ENCODE measurements at regions not wholly inside any gene's neighbourhood (a gene's known extent, or its start where the extent isn't known, plus 50 kb on each side); places are given as distances from the start of the nearest gene placed in this dataset.

DNA sequence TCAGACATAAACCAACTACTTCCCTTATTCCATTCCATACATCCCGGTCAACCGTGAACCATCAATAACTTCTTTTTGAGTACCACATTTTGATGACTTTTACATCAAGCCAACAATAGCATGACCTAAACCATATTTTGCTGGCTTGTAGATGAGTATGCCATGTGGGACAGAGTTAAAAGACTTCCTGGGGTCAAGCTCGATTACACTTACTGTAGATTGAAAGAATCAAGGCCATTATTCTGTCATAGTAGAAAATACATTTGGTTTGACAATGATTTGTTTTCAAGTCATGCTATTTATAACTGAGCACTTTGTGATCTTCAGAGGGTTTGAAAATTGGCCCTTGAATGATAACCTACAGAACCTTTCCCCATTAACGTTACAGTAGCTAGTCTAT lies 1086.9 kb upstream of the PCDH20 start:
- H3K9ac ChIP-seq (ENCODE audit: low read length), result no peak overlapping the region
- Mint-ChIP-seq H3K4me1 (ENCODE audit: low read depth, unreplicated experiment) (no peaks in the 10 kb centered on the region), H3K9me3 (ENCODE audit: unreplicated experiment) (no peaks in the 10 kb centered on the region), H3K27me3 (ENCODE audit: low read depth, unreplicated experiment) (no peaks in the 10 kb centered on the region), H3K4me3 (ENCODE audit: unreplicated experiment) (no peak overlapping the region), H3K27ac (ENCODE audit: unreplicated experiment) (no peak overlapping the region), H3K36me3 (ENCODE audit: low read depth, unreplicated experiment) (no peaks in the 10 kb centered on the region)
- DNase-seq (ENCODE audit: low read depth) (no peak), FAIRE-seq (no peak)
- TF ChIP-seq, protein P1, sequence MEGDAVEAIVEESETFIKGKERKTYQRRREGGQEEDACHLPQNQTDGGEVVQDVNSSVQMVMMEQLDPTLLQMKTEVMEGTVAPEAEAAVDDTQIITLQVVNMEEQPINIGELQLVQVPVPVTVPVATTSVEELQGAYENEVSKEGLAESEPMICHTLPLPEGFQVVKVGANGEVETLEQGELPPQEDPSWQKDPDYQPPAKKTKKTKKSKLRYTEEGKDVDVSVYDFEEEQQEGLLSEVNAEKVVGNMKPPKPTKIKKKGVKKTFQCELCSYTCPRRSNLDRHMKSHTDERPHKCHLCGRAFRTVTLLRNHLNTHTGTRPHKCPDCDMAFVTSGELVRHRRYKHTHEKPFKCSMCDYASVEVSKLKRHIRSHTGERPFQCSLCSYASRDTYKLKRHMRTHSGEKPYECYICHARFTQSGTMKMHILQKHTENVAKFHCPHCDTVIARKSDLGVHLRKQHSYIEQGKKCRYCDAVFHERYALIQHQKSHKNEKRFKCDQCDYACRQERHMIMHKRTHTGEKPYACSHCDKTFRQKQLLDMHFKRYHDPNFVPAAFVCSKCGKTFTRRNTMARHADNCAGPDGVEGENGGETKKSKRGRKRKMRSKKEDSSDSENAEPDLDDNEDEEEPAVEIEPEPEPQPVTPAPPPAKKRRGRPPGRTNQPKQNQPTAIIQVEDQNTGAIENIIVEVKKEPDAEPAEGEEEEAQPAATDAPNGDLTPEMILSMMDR (IDR thresholded peaks at IDR 0.05; ENCODE audit: insufficient read depth, low read depth, low read length), result no peak
- TF ChIP-seq EZH2 (IDR thresholded peaks at IDR 0.05; ENCODE audit: insufficient read depth, low read length), result no peak
- no peaks in the 10 kb centered on the region for H3K4me1 ChIP-seq (ENCODE audit: insufficient read depth, low read length)
- no peaks in the 10 kb centered on the region for H3K27me3 ChIP-seq (ENCODE audit: insufficient read depth, low read length)
- H3K4me2 ChIP-seq (ENCODE audit: low read length), result no peak overlapping the region
- no peak overlapping the region for H2AFZ ChIP-seq (ENCODE audit: low read depth, low read length)
- no peak overlapping the region for H3K27ac ChIP-seq (ENCODE audit: low read depth, low read length)
- no peak overlapping the region for H3K4me3 ChIP-seq (ENCODE audit: insufficient read depth, low read depth, low read length)
- H3K9me3 ChIP-seq (ENCODE audit: insufficient read depth, low read depth, low read length), result no peaks in the 10 kb centered on the region
- no peaks in the 10 kb centered on the region for H4K20me1 ChIP-seq (ENCODE audit: insufficient read depth, low read length)
- no peaks in the 10 kb centered on the region for H3K36me3 ChIP-seq (ENCODE audit: insufficient read depth, low read length)
- H3K79me2 ChIP-seq (ENCODE audit: insufficient read depth, low read length), result no peaks in the 10 kb centered on the region

DNA sequence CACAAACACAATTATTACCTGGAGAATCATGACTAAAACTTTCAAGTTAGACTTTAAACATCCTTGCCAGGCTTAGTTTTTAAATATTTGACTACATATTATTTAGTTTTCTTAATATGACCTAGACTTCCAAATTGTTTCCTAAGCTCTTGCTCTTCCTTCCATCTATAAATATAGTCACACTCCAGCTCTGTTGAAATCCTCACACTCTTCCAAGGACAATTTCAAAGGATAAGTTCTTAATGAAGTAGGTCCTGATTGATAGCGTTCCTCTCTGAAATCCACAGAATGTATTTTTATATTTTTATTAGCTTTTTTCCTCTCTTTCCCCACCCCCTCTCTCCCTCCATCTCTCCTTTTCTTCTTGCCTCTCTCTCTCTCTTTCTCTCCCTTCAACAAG lies 1074.1 kb upstream of the PCDH20 start:
- H3K27me3 ChIP-seq (ENCODE audit: insufficient read depth, low read length), result no peaks in the 10 kb centered on the region
- no peak overlapping the region for H3K27ac ChIP-seq (ENCODE audit: low read depth, low read length)
- H3K4me1 ChIP-seq (ENCODE audit: insufficient read depth, low read length), result no peaks in the 10 kb centered on the region
- H4K20me1 ChIP-seq (ENCODE audit: insufficient read depth, low read length), result no peaks in the 10 kb centered on the region
- no peaks in the 10 kb centered on the region for H3K79me2 ChIP-seq (ENCODE audit: insufficient read depth, low read length)
- H3K4me3 ChIP-seq (ENCODE audit: insufficient read depth, low read depth, low read length), result no peak overlapping the region
- DNase-seq (ENCODE audit: low read depth), result no peak
- H3K4me2 ChIP-seq (ENCODE audit: low read length), result no peak overlapping the region
- no peaks in the 10 kb centered on the region for H3K9me3 ChIP-seq (ENCODE audit: insufficient read depth, low read depth, low read length)
- Mint-ChIP-seq H3K27me3 (ENCODE audit: low read depth, unreplicated experiment) (no peaks in the 10 kb centered on the region), H3K36me3 (ENCODE audit: low read depth, unreplicated experiment) (no peaks in the 10 kb centered on the region), H3K27ac (ENCODE audit: unreplicated experiment) (no peak overlapping the region), H3K9me3 (ENCODE audit: unreplicated experiment) (no peaks in the 10 kb centered on the region), H3K4me3 (ENCODE audit: unreplicated experiment) (no peak overlapping the region), H3K4me1 (ENCODE audit: low read depth, unreplicated experiment) (no peaks in the 10 kb centered on the region)
- H3K9ac ChIP-seq (ENCODE audit: low read length), result no peak overlapping the region
- TF ChIP-seq EZH2 (IDR thresholded peaks at IDR 0.05; ENCODE audit: insufficient read depth, low read length), result no peak
- TF ChIP-seq, protein P1 (IDR thresholded peaks at IDR 0.05; ENCODE audit: insufficient read depth, low read depth, low read length), result no peak
- no peak overlapping the region for H2AFZ ChIP-seq (ENCODE audit: low read depth, low read length)
- no peak for FAIRE-seq
- H3K36me3 ChIP-seq (ENCODE audit: insufficient read depth, low read length), result no peaks in the 10 kb centered on the region

GRCh38 chr13:62483774-62484173 lies 1068.1 kb upstream of the PCDH20 start:
- H3K9me3 Mint-ChIP-seq (ENCODE audit: unreplicated experiment), result no peaks in the 10 kb centered on the region
- no peaks in the 10 kb centered on the region for H3K9me3 ChIP-seq (ENCODE audit: insufficient read depth, low read depth, low read length)
- no peak overlapping the region for H2AFZ ChIP-seq (ENCODE audit: low read depth, low read length)
- peak; percentile 7 for DNase-seq (ENCODE audit: low read depth)
- no peak overlapping the region for H3K27ac ChIP-seq (ENCODE audit: low read depth, low read length)
- no peak for FAIRE-seq
- no peak overlapping the region for H3K4me3 Mint-ChIP-seq (ENCODE audit: unreplicated experiment)
- no peak overlapping the region for H3K4me3 ChIP-seq (ENCODE audit: insufficient read depth, low read depth, low read length)
- no peaks in the 10 kb centered on the region for H4K20me1 ChIP-seq (ENCODE audit: insufficient read depth, low read length)
- no peaks in the 10 kb centered on the region for H3K36me3 Mint-ChIP-seq (ENCODE audit: low read depth, unreplicated experiment)
- peak overlapping the region; percentile 16 for H3K27ac Mint-ChIP-seq (ENCODE audit: unreplicated experiment)
- peaks cover 7% of the 10 kb centered on the region for H3K4me1 Mint-ChIP-seq (ENCODE audit: low read depth, unreplicated experiment)
- no peaks in the 10 kb centered on the region for H3K79me2 ChIP-seq (ENCODE audit: insufficient read depth, low read length)
- no peak overlapping the region for H3K4me2 ChIP-seq (ENCODE audit: low read length)
- no peaks in the 10 kb centered on the region for H3K36me3 ChIP-seq (ENCODE audit: insufficient read depth, low read length)
- no peaks in the 10 kb centered on the region for H3K27me3 Mint-ChIP-seq (ENCODE audit: low read depth, unreplicated experiment)
- no peak overlapping the region for H3K9ac ChIP-seq (ENCODE audit: low read length)
- TF ChIP-seq, protein P1 (IDR thresholded peaks at IDR 0.05; ENCODE audit: insufficient read depth, low read depth, low read length), result no peak
- TF ChIP-seq EZH2 (IDR thresholded peaks at IDR 0.05; ENCODE audit: insufficient read depth, low read length), result no peak
- no peaks in the 10 kb centered on the region for H3K27me3 ChIP-seq (ENCODE audit: insufficient read depth, low read length)
- H3K4me1 ChIP-seq (ENCODE audit: insufficient read depth, low read length), result no peaks in the 10 kb centered on the region

Measured in astrocyte (in vitro differentiated cells and primary cell).